Naive B cell (primary cell): ENCODE measurements at regions not wholly inside any gene's neighbourhood (a gene's known extent, or its start where the extent isn't known, plus 50 kb on each side); places are given as distances from the start of the nearest gene placed in this dataset.

Experiments used
- ATAC-seq, 2 donors: fragments of 150-1000 bp; cut with Tn5 transposase; 2 replicates each; pipeline ENCODE4 v1.10.0; 2021; ENCODE audit warnings: low read depth in 2 of 2, mild to moderate bottlenecking in 2 of 2, moderate library complexity in 2 of 2
- DNase-seq: peaks from one replicate; pipeline ENCODE4 v3.0.0; 2022
- H3K27ac Mint-ChIP-seq, 6 donors: one replicate each; pipeline ENCODE4 v1.8.0; 2020 to 2022; ENCODE audit warnings: mild to moderate bottlenecking in 6 of 6, mixed read lengths in 6 of 6, moderate library complexity in 5 of 6, inconsistent platforms in 2 of 6
- H3K27me3 Mint-ChIP-seq, 3 donors: one replicate each; pipeline ENCODE4 v1.8.0; 2021 to 2022; ENCODE audit warnings: mixed read lengths in 3 of 3, mild to moderate bottlenecking in 1 of 3
- H3K36me3 Mint-ChIP-seq, 2 donors: one replicate each; pipeline ENCODE4 v1.8.0; 2020 to 2022; ENCODE audit warnings: mixed read lengths in 2 of 2, inconsistent platforms in 1 of 2, mild to moderate bottlenecking in 1 of 2
- H3K4me1 Mint-ChIP-seq, 3 donors: one replicate each; pipeline ENCODE4 v1.8.0; 2020 to 2022; ENCODE audit warnings: mixed read lengths in 3 of 3, inconsistent platforms in 1 of 3, mild to moderate bottlenecking in 1 of 3, moderate library complexity in 1 of 3
- H3K4me3 Mint-ChIP-seq, 8 donors: one replicate each; pipeline ENCODE4 v1.8.0; 2020 to 2022; ENCODE audit warnings: mild to moderate bottlenecking in 8 of 8, mixed read lengths in 8 of 8, moderate library complexity in 8 of 8, inconsistent platforms in 2 of 8
- H3K9me3 Mint-ChIP-seq, 7 donors: one replicate each; pipeline ENCODE4 v1.8.0; 2020 to 2022; ENCODE audit warnings: mixed read lengths in 7 of 7, mild to moderate bottlenecking in 5 of 7, inconsistent platforms in 2 of 7, moderate library complexity in 1 of 7

GRCh38 chr6:168964138-168964835 is 289.4 kb downstream of the THBS2 start:
- H3K4me1 Mint-ChIP-seq, result no peaks in the 10 kb centered on the region
- no peaks in the 10 kb centered on the region for H3K36me3 Mint-ChIP-seq
- H3K27ac Mint-ChIP-seq, result peak overlapping the region in 1 of 6 donors; percentile 69
- H3K9me3 Mint-ChIP-seq, result peaks cover 0 to 16% (median 4%) of the 10 kb centered on the region in 7 donors
- H3K27me3 Mint-ChIP-seq, result peaks cover 0 to 8% (median 8%) of the 10 kb centered on the region in 3 donors
- DNase-seq, result no peak
- ATAC-seq, result no peak
- no peak overlapping the region for H3K4me3 Mint-ChIP-seq

DNA sequence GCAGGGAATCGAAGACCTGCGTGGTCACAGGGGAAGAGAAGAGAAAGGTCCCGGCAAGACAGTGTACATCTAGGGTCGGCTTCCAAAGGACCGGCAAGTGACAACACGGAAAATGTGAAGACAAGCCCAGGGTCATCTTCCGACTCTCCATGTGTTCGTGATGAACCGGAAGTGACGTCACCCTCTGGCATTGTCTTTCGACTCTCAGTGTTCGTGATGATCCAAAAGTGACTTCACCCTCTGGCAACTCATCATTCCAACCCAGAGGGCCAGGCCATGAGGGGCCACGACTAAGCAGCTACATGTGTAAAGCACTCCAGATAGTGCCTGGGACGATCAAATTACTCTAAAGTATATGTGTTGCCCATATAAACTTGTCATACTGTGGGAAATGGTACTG is 290.8 kb downstream of the THBS2 start:
- Mint-ChIP-seq H3K4me1 (no peaks in the 10 kb centered on the region), H3K4me3 (no peak overlapping the region), H3K9me3 (peaks cover 0 to 16% (median 4%) of the 10 kb centered on the region in 7 donors), H3K27ac (no peak overlapping the region), H3K36me3 (no peaks in the 10 kb centered on the region), H3K27me3 (peaks cover 0 to 14% (median 8%) of the 10 kb centered on the region in 3 donors)
- no peak for DNase-seq
- ATAC-seq, result no peak

GRCh38 chr6:168961264-168961656 is 292.4 kb downstream of the THBS2 start:
- no peak overlapping the region for H3K27ac Mint-ChIP-seq
- H3K4me3 Mint-ChIP-seq, result no peak overlapping the region
- H3K4me1 Mint-ChIP-seq, result no peaks in the 10 kb centered on the region
- peaks cover 0 to 29% (median 16%) of the 10 kb centered on the region in 3 donors for H3K27me3 Mint-ChIP-seq
- DNase-seq (no peak), ATAC-seq (no peak)
- H3K9me3 Mint-ChIP-seq, result peaks cover 0 to 8% (median 0%) of the 10 kb centered on the region in 7 donors
- H3K36me3 Mint-ChIP-seq, result no peaks in the 10 kb centered on the region

- DNase-seq (no peak), ATAC-seq (no peak)
- Mint-ChIP-seq H3K36me3 (no peaks in the 10 kb centered on the region), H3K27me3 (peaks cover 0 to 33% (median 17%) of the 10 kb centered on the region in 3 donors), H3K4me1 (no peaks in the 10 kb centered on the region), H3K9me3 (peaks cover 0 to 8% (median 0%) of the 10 kb centered on the region in 7 donors), H3K4me3 (no peak overlapping the region), H3K27ac (no peak overlapping the region)
Measured at GRCh38 chr6:168960551-168961263, 292.9 kb downstream of the THBS2 start.

DNA sequence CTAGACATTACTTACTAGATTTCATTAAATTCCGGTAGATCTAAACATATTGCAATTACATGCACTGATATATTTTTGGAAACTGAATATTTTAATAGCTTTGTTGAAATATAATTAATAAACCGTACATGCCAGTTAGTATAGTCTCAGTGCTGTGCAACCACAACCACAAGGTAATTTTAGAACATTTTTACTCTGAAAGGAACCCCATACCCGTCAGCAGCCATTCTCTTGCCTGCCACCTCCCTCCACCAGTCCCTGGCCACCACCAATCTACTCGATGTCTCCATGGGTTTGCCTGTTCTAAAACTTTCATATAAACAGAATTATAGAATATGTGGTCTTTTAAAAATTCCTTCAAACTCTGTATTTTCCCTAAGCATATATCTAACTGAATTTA is 293.9 kb downstream of the THBS2 start:
- peaks cover 0 to 6% (median 0%) of the 10 kb centered on the region in 7 donors for H3K9me3 Mint-ChIP-seq
- H3K4me1 Mint-ChIP-seq, result no peaks in the 10 kb centered on the region
- H3K4me3 Mint-ChIP-seq, result no peak overlapping the region
- peaks cover 4 to 33% (median 17%) of the 10 kb centered on the region in 3 donors for H3K27me3 Mint-ChIP-seq
- H3K36me3 Mint-ChIP-seq, result no peaks in the 10 kb centered on the region
- H3K27ac Mint-ChIP-seq, result no peak overlapping the region
- DNase-seq (no peak), ATAC-seq (no peak)

DNA sequence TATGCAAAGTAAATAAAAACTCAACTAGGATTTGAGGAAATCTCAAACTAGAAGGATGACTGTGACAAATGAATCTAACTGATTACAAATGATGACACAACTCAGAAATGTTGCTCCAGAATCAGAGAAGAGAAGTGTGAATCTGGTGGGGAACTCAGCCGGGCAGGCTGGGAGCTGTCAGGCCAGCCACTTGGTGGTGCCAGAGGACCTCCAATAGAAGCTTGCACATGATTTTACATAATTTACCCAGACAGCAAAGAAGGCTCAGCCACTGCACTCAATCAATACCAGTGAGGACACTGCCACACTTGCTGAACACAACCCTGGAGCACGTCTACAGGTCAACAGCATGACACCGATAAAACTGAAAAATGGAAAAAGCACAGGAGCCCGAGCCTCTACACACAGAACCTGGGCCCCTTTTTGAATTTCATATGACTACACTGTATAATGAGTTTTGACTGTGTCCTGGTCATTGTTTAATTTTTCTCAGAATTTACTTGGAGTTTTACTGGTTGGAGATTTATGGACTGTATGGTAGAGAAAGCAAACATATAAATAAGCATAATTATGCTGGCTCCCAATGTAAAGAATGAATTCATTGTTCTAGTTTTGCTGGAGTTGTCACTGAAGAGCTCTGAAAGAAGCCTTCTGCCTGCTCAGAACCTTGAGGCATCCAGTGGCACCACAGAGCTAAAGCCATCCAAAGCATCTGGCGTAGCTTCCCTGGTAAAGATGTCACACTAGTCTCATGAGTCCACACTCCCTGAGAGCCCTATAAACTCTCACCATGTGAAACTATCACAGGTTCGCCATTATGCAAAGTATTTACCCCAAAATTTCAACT is 296.5 kb downstream of the THBS2 start:
- Mint-ChIP-seq H3K9me3 (peaks cover 0 to 2% (median 0%) of the 10 kb centered on the region in 7 donors), H3K27ac (no peak overlapping the region), H3K4me3 (no peak overlapping the region), H3K4me1 (no peaks in the 10 kb centered on the region), H3K27me3 (peaks cover 4 to 29% (median 17%) of the 10 kb centered on the region in 3 donors), H3K36me3 (no peaks in the 10 kb centered on the region)
- peak; percentile 30 for DNase-seq
- peak; percentile 30 to 55 for ATAC-seq

DNA sequence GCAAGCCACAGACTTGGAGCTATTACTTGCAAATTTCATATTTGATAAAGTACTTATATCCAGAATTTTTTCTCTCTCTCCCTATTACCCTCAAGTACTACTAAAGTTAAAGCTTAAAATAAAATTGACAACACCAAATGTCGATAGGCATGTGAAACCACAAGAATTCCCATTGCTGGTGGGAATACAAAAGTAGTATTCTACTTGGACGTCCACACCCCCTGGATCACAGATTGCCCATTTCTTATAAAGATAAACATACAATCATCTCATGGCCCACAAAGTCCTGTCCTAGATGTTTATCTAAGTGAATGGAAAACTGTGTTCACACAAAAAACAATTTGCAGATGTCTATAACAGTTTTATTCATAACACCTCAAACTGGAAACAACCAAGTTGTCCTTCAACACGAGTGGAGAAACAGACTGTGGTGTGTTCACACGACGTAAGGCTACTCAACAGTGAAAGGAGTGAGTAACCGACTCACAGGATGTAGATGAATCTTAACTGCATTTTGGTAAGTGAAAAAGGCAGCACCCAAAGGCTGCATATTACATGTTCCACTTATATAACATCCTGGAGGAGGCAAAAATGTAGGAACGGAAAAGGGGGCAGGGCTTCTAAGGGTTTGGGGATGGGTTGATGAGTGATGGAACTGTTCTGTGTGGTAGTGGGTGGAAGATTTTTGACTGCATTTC is 297.4 kb downstream of the THBS2 start:
- no peaks in the 10 kb centered on the region for H3K4me1 Mint-ChIP-seq
- peaks cover 0 to 2% (median 0%) of the 10 kb centered on the region in 7 donors for H3K9me3 Mint-ChIP-seq
- no peak overlapping the region for H3K4me3 Mint-ChIP-seq
- DNase-seq (no peak), ATAC-seq (no peak)
- H3K27me3 Mint-ChIP-seq, result peaks cover 10 to 28% (median 17%) of the 10 kb centered on the region in 3 donors
- no peaks in the 10 kb centered on the region for H3K36me3 Mint-ChIP-seq
- peak overlapping the region in 1 of 6 donors; percentile 23 for H3K27ac Mint-ChIP-seq

DNA sequence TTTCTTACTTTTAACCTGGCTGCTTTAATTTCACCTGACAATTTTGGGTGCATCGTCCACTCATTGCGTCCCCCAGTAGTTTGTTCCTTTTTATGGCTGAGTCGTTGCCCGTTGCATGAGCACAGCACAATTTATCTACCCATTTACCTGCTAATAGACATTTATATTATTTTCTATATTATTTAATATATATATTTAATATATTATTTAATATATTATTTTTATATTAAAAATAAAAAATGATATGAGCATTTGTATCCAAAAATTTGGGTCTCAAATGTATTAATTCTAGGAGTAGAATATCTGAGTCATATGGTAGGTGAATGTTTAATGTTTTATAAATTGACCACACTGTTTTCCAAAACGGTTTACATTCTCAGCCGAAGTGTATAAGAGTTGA is 300.2 kb downstream of the THBS2 start:
- H3K9me3 Mint-ChIP-seq, result peaks cover 0 to 2% (median 0%) of the 10 kb centered on the region in 7 donors
- no peaks in the 10 kb centered on the region for H3K4me1 Mint-ChIP-seq
- H3K4me3 Mint-ChIP-seq, result no peak overlapping the region
- DNase-seq (no peak), ATAC-seq (no peak)
- H3K36me3 Mint-ChIP-seq, result no peaks in the 10 kb centered on the region
- no peak overlapping the region for H3K27ac Mint-ChIP-seq
- peaks cover 11 to 30% (median 26%) of the 10 kb centered on the region in 3 donors for H3K27me3 Mint-ChIP-seq

GRCh38 chr6:168951217-168951616 is 302.4 kb downstream of the THBS2 start:
- peaks cover 14 to 23% (median 15%) of the 10 kb centered on the region in 3 donors for H3K27me3 Mint-ChIP-seq
- no peak for DNase-seq
- H3K4me3 Mint-ChIP-seq, result no peak overlapping the region
- no peak for ATAC-seq
- H3K9me3 Mint-ChIP-seq, result no peaks in the 10 kb centered on the region
- H3K27ac Mint-ChIP-seq, result no peak overlapping the region
- H3K36me3 Mint-ChIP-seq, result no peaks in the 10 kb centered on the region
- no peaks in the 10 kb centered on the region for H3K4me1 Mint-ChIP-seq

DNA sequence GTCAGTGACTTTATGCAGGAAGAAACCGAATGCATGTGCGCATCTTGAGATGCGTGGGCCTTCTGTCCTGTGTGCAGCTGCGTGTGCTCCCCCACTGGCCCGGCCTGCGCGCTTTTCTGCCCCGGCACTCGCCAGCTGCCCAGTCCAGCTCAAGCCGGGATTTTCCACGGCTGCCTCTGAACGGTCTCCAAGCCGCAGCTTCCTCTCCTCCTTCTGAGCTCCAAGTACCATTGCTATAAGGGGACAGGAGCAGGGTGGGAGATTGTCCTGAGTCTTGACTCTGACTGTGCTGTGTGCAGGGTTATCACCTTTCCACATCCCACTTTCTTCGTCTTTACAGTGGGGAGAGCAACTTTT is 302.8 kb downstream of the THBS2 start:
- no peaks in the 10 kb centered on the region for H3K36me3 Mint-ChIP-seq
- ATAC-seq, result no peak
- H3K27me3 Mint-ChIP-seq, result peaks cover 11 to 22% (median 15%) of the 10 kb centered on the region in 3 donors
- DNase-seq, result no peak
- no peak overlapping the region for H3K4me3 Mint-ChIP-seq
- peak overlapping the region in 1 of 6 donors; percentile 25 for H3K27ac Mint-ChIP-seq
- H3K4me1 Mint-ChIP-seq, result no peaks in the 10 kb centered on the region
- H3K9me3 Mint-ChIP-seq, result no peaks in the 10 kb centered on the region

DNA sequence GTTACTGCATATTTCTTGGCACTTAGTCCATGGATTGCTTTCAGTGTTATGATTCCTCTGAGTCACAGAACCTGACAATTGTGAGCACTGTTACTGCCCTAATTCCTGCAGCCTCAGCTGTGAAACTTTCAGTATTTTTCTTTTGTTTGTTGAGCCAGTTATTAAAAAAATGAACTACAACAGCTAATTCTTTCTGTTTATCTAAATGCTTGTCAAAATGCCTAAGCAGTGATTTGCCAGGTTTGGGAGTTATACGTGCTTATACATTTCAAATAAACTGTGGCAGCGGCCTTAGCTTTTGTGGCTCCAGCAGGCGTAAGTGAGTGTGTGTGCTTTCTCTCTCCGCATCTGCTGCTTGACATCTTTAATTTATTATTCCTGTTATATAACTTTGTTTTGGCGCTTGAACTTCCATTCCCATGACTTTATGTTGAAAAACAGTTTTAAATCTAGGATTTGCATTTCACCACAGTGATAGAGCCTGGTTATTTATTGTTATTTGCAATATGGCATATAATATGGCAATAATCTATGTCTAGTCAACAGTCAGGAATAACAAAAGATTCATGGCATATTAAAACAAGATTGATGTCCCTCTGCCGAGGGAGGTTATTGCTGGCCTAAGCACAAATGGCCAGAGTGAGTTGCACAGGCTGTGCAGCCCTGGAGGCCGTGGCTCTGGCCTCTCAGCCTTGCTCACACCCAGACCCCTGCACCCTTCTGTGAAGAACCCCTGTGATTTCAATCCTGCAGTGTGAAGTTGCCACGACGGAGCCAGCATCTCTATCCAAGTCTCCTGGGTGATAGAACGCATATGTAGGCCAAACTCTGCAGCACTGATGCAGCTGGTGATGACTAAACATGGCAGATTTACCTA is 303.4 kb downstream of the THBS2 start:
- Mint-ChIP-seq H3K36me3 (no peaks in the 10 kb centered on the region), H3K4me1 (no peaks in the 10 kb centered on the region), H3K9me3 (no peaks in the 10 kb centered on the region), H3K27me3 (peaks cover 11 to 22% (median 12%) of the 10 kb centered on the region in 3 donors), H3K27ac (peak overlapping the region in 1 of 6 donors; percentile 25), H3K4me3 (no peak overlapping the region)
- DNase-seq, result no peak
- ATAC-seq, result no peak

GRCh38 chr6:168948990-168949531 is 304.6 kb downstream of the THBS2 start:
- Mint-ChIP-seq H3K27ac (no peak overlapping the region), H3K9me3 (no peaks in the 10 kb centered on the region), H3K4me3 (no peak overlapping the region), H3K27me3 (peaks cover 11 to 22% (median 11%) of the 10 kb centered on the region in 3 donors), H3K36me3 (no peaks in the 10 kb centered on the region), H3K4me1 (no peaks in the 10 kb centered on the region)
- no peak for DNase-seq
- no peak for ATAC-seq
